Activated CD4-positive, alpha-beta memory T cell treated with anti-CD3 and anti-CD28 coated beads for 36 hours (primary cell): ENCODE measurements at regions not wholly inside any gene's neighbourhood (a gene's known extent, or its start where the extent isn't known, plus 50 kb on each side); places are given as distances from the start of the nearest gene placed in this dataset.

Experiments used
- CTCF ChIA-PET: fragments of 350-600 bp; sonication (Branson Sonifier 250); formaldehyde crosslinking; loops from one replicate; lab custom pipeline; 2021; ENCODE audit warnings: antibody characterized with exemption, inconsistent platforms; lab: Charles Lee
- POLR2A ChIA-PET: fragments of 350-600 bp; sonication (Branson Sonifier 250); formaldehyde crosslinking; loops from one replicate; lab custom pipeline; 2021; ENCODE audit warnings: antibody characterized with exemption; lab: Charles Lee
- DNase-seq: peaks from one replicate; pipeline ENCODE4 v3.0.0-alpha.2; 2020
- H3K27ac Mint-ChIP-seq: one replicate; pipeline ENCODE4 v1.8.0; 2021; ENCODE audit warnings: mixed read lengths
- H3K27me3 Mint-ChIP-seq: one replicate; pipeline ENCODE4 v1.8.0; 2021; ENCODE audit warnings: mixed read lengths
- H3K36me3 Mint-ChIP-seq: one replicate; pipeline ENCODE4 v1.8.0; 2021; ENCODE audit warnings: mixed read lengths
- H3K4me1 Mint-ChIP-seq: one replicate; pipeline ENCODE4 v1.8.0; 2021; ENCODE audit warnings: low read depth, mixed read lengths
- H3K4me3 Mint-ChIP-seq: one replicate; pipeline ENCODE4 v1.8.0; 2021; ENCODE audit warnings: mild to moderate bottlenecking, mixed read lengths
- H3K9me3 Mint-ChIP-seq: one replicate; pipeline ENCODE4 v1.8.0; 2021; ENCODE audit warnings: mixed read lengths
- intact Hi-C: fragments of 100-400 bp; cut with micrococcal nuclease; formaldehyde crosslinking; loops from one replicate; pipeline ENCODE4 v1.15.1; 2023

DNA sequence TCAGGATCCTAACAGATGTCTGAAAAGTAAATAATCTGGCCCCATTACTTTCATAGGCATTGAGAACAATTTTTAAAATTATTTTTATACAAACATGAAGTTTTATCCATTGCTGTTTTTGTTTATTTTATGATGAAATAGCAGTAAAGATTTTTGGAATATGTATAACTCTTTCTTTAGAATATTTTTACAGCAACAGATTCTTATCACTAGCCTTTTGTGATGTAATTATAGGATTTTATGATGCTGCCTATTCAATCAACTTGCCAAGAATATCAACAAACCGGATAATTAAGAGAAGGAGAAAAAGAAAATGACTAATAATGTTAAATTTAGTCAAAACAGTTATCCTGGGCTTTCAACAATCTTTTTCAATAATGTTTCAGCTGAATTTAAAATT lies 386.3 kb downstream of the ZIC1 start:
- Mint-ChIP-seq H3K27ac (no peak overlapping the region), H3K4me1 (no peaks in the 10 kb centered on the region), H3K27me3 (no peaks in the 10 kb centered on the region), H3K4me3 (no peak overlapping the region), H3K9me3 (no peaks in the 10 kb centered on the region), H3K36me3 (no peaks in the 10 kb centered on the region)
- ChIA-PET CTCF (no interaction called here), POLR2A (no interaction called here)
- no peak for DNase-seq
- intact Hi-C loops: no loop called here

GRCh38 chr3:147797095-147797494 lies 387.9 kb downstream of the ZIC1 start:
- H3K36me3 Mint-ChIP-seq: no peaks in the 10 kb centered on the region
- no peak for DNase-seq
- H3K9me3 Mint-ChIP-seq: no peaks in the 10 kb centered on the region
- CTCF ChIA-PET: no interaction called here
- H3K27me3 Mint-ChIP-seq: no peaks in the 10 kb centered on the region
- H3K27ac Mint-ChIP-seq: no peak overlapping the region
- POLR2A ChIA-PET: no interaction called here
- intact Hi-C loops: no loop called here
- H3K4me1 Mint-ChIP-seq: no peaks in the 10 kb centered on the region
- H3K4me3 Mint-ChIP-seq: no peak overlapping the region

- Mint-ChIP-seq H3K4me3 (no peak overlapping the region), H3K27ac (no peak overlapping the region), H3K9me3 (peaks cover 3% of the 10 kb centered on the region), H3K36me3 (no peaks in the 10 kb centered on the region), H3K4me1 (no peaks in the 10 kb centered on the region), H3K27me3 (no peaks in the 10 kb centered on the region)
- ChIA-PET POLR2A (no interaction called here), CTCF (no interaction called here)
- intact Hi-C loops: no loop called here
- DNase-seq: no peak
Observed at GRCh38 chr3:147799601-147800000, 390.4 kb downstream of the ZIC1 start.

DNA sequence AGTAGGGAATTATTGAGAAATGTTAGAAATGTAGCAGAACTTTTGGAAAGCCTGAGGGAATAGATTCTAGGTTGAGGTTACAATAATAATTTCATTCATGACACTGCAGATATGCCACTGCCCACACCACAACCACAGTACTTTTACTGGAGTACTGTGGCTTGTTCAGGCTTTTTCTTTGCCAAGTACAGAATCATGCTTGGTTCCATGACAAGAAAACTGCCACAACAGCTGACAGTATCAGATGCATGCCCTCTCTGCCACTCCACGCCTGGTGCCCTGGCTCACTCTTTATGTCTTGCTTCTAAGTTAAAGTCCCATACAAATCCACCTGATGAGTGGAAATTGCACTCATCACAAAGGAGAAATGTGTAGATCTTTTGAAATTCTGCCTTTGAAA lies 398.6 kb downstream of the ZIC1 start:
- H3K9me3 Mint-ChIP-seq: peaks cover 20% of the 10 kb centered on the region
- intact Hi-C loops: no loop called here
- DNase-seq: no peak
- H3K36me3 Mint-ChIP-seq: no peaks in the 10 kb centered on the region
- H3K4me3 Mint-ChIP-seq: no peak overlapping the region
- ChIA-PET POLR2A (no interaction called here), CTCF (no interaction called here)
- no peaks in the 10 kb centered on the region for H3K27me3 Mint-ChIP-seq
- no peak overlapping the region for H3K27ac Mint-ChIP-seq
- no peaks in the 10 kb centered on the region for H3K4me1 Mint-ChIP-seq

- H3K27ac Mint-ChIP-seq: no peak overlapping the region
- H3K9me3 Mint-ChIP-seq: peaks cover 16% of the 10 kb centered on the region
- ChIA-PET POLR2A (no interaction called here), CTCF (no interaction called here)
- H3K4me1 Mint-ChIP-seq: no peaks in the 10 kb centered on the region
- no peak for DNase-seq
- no peaks in the 10 kb centered on the region for H3K36me3 Mint-ChIP-seq
- H3K27me3 Mint-ChIP-seq: no peaks in the 10 kb centered on the region
- H3K4me3 Mint-ChIP-seq: no peak overlapping the region
- intact Hi-C loops: no loop called here
Observed at GRCh38 chr3:147809206-147809605, 400.0 kb downstream of the ZIC1 start.

DNA sequence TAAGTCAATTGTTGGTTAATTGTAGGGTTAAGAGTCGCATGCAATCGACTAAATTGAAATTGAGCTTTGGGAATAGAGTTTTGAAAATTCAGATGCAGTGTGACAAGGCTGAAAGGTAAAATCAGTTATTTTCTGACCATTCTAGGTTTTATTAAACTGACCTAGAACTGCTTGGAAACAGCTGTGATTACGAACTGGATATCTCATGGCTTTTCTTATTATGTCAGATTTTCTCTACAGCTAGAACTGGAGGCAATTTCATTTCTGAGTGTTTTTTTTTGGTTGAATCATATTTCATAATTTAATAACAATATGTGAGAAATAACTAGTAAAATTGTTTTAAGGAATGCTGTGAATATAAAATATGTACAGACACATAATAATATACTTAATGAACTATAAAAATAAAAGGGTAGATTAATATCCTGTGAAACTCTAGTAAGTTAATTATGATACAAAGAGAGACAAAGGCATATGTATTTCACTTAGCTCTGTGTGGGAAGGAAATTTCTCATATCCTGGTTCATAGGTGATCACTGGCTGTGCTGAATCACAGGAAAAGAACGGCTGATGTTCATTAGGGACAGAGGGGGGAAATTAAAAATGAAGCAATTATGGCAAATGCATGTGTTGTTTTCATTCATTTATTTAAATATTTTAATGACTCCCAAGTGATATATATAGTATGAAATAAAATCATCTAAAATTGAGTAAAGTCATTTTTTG lies 403.2 kb downstream of the ZIC1 start:
- Mint-ChIP-seq H3K36me3 (no peaks in the 10 kb centered on the region), H3K4me3 (no peak overlapping the region), H3K27ac (no peak overlapping the region), H3K9me3 (peaks cover 10% of the 10 kb centered on the region), H3K4me1 (no peaks in the 10 kb centered on the region), H3K27me3 (no peaks in the 10 kb centered on the region)
- ChIA-PET POLR2A (no interaction called here), CTCF (no interaction called here)
- DNase-seq: no peak
- intact Hi-C loops: no loop called here

- no peaks in the 10 kb centered on the region for H3K4me1 Mint-ChIP-seq
- intact Hi-C loops: no loop called here
- no peaks in the 10 kb centered on the region for H3K36me3 Mint-ChIP-seq
- POLR2A ChIA-PET: no interaction called here
- no peak overlapping the region for H3K27ac Mint-ChIP-seq
- no peaks in the 10 kb centered on the region for H3K27me3 Mint-ChIP-seq
- DNase-seq: no peak
- CTCF ChIA-PET: no interaction called here
- no peak overlapping the region for H3K4me3 Mint-ChIP-seq
- H3K9me3 Mint-ChIP-seq: peaks cover 10% of the 10 kb centered on the region
Observed at GRCh38 chr3:147813256-147813655, 404.1 kb downstream of the ZIC1 start.

GRCh38 chr3:147816752-147817151 lies 407.6 kb downstream of the ZIC1 start:
- Mint-ChIP-seq H3K36me3 (no peaks in the 10 kb centered on the region), H3K9me3 (no peaks in the 10 kb centered on the region), H3K4me3 (no peak overlapping the region), H3K27ac (no peak overlapping the region), H3K27me3 (no peaks in the 10 kb centered on the region), H3K4me1 (no peaks in the 10 kb centered on the region)
- DNase-seq: no peak
- intact Hi-C loops: no loop called here
- CTCF ChIA-PET: no interaction called here
- POLR2A ChIA-PET: no interaction called here

DNA sequence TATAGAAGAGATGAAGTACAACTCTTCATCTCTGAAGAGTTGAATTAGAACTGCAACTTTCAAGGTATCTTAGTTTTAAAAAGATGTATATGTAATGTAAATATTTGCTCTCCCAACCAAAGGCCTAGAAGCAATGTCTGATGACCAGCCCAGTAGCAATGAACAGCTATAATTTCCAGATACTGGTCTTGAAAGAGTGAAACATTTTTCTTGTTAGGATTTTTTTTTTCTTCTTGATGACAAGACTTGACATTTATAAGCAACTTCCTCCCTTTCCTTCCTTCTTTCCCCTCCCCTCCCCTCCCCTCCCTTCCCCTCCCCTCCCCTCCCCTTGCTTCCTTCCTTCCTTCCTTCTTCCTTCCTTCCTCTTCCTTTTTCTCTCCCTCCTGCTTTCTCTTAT lies 423.4 kb downstream of the ZIC1 start:
- no peaks in the 10 kb centered on the region for H3K27me3 Mint-ChIP-seq

DNA sequence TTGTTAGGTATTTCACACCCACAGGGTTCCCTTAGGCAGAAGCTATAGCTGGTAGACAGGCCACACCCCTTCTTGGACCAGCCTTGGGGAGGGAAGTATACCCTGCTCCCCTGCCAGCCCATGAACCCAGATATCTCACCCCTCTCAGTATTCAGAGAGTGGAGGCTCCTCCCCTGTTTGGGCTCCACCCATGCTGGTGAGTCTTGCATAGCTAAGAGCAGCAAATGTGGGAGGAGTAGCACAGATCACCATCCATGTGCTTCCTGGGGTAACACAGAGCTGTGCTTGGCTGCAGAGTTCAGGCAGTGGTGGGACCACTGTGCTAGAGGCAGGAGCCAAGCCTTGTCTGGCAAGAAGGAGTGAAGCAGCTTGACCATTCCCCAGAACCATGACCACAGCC lies 427.2 kb downstream of the ZIC1 start:
- H3K4me1 Mint-ChIP-seq: no peaks in the 10 kb centered on the region
- ChIA-PET POLR2A (no interaction called here), CTCF (no interaction called here)
- no peaks in the 10 kb centered on the region for H3K27me3 Mint-ChIP-seq
- peaks cover 6% of the 10 kb centered on the region for H3K9me3 Mint-ChIP-seq
- intact Hi-C loops: no loop called here
- DNase-seq: no peak
- H3K27ac Mint-ChIP-seq: no peak overlapping the region
- no peak overlapping the region for H3K4me3 Mint-ChIP-seq
- no peaks in the 10 kb centered on the region for H3K36me3 Mint-ChIP-seq

More for the DNA sequence above, 423.4 kb downstream of the ZIC1 start:
- intact Hi-C loops: no loop called here
- ChIA-PET CTCF (no interaction called here), POLR2A (no interaction called here)
- H3K36me3 Mint-ChIP-seq: no peaks in the 10 kb centered on the region
- no peak overlapping the region for H3K4me3 Mint-ChIP-seq
- no peak overlapping the region for H3K27ac Mint-ChIP-seq
- H3K9me3 Mint-ChIP-seq: peaks cover 6% of the 10 kb centered on the region
- DNase-seq: no peak
- H3K4me1 Mint-ChIP-seq: no peaks in the 10 kb centered on the region

DNA sequence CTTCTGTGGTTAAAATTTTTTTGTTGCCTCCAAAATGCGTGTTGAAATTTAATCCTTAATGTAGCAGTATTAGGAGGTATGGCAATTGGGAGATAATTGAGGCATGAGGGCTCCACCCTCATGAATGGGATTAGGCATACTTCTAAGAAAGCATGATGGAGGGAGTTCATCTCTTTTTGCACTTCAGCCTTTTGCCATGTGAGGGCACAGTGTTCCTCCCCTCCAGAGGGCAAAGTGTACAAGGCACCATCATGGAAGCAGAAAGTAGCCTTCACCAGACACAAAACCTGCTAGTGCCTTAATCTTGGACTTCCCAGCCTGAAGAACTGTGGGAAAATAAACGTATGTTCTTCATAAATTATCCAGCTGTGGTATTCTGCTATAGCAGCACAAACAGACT lies 429.5 kb downstream of the ZIC1 start:
- ChIA-PET POLR2A (no interaction called here), CTCF (no interaction called here)

GRCh38 chr3:147843331-147843730 lies 434.2 kb downstream of the ZIC1 start:
- Mint-ChIP-seq H3K9me3 (no peaks in the 10 kb centered on the region), H3K36me3 (no peaks in the 10 kb centered on the region), H3K27me3 (no peaks in the 10 kb centered on the region), H3K4me1 (no peaks in the 10 kb centered on the region), H3K27ac (no peak overlapping the region), H3K4me3 (no peak overlapping the region)
- ChIA-PET CTCF (no interaction called here), POLR2A (no interaction called here)
- intact Hi-C loops: no loop called here
- no peak for DNase-seq

More for the DNA sequence above, 429.5 kb downstream of the ZIC1 start:
- no peak overlapping the region for H3K4me3 Mint-ChIP-seq
- peaks cover 6% of the 10 kb centered on the region for H3K9me3 Mint-ChIP-seq
- no peaks in the 10 kb centered on the region for H3K4me1 Mint-ChIP-seq
- H3K36me3 Mint-ChIP-seq: no peaks in the 10 kb centered on the region
- H3K27ac Mint-ChIP-seq: no peak overlapping the region
- no peaks in the 10 kb centered on the region for H3K27me3 Mint-ChIP-seq
- intact Hi-C loops: no loop called here
- DNase-seq: no peak

DNA sequence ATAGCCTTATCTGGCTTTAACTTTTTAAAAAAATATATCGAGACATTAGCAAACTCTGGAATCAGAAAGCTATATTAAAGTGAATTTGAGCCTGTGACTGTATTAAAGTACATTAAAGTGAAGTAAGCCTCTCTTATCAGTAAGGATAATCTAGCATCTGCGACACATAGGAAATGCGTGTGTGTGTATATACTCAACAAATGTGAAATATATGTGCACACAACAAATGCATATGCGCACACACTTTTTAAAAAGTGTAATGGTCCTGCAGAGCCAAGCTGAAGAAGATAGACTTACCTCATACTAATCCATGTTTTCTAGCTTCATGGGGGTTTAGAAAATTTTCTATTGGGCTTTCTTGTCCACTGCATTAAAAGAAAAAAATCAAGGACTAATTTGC lies 437.1 kb downstream of the ZIC1 start:
- POLR2A ChIA-PET: no interaction called here
- DNase-seq: no peak
- CTCF ChIA-PET: no interaction called here
- H3K36me3 Mint-ChIP-seq: no peaks in the 10 kb centered on the region
- no peaks in the 10 kb centered on the region for H3K27me3 Mint-ChIP-seq
- H3K27ac Mint-ChIP-seq: no peak overlapping the region
- intact Hi-C loops: no loop called here
- no peaks in the 10 kb centered on the region for H3K9me3 Mint-ChIP-seq
- no peaks in the 10 kb centered on the region for H3K4me1 Mint-ChIP-seq
- no peak overlapping the region for H3K4me3 Mint-ChIP-seq
